Mesenteric fat pad (tissue), 1 donor: ENCODE measurements at regions not wholly inside any gene's neighbourhood (a gene's known extent, or its start where the extent isn't known, plus 50 kb on each side); places are given as distances from the start of the nearest gene placed in this dataset.
"Not testable (repeated sequence)": the region's sequence is repeated elsewhere in the genome, so short reads cannot be mapped to it uniquely, and the experiment has no call there.

Experiments used
- DNase-seq: peaks from one replicate; pipeline ENCODE4 v3.0.0-alpha.2; 2020; ENCODE audit warnings: low spot score
- donor health status: DM: yes; HTN: yes; CAD: no.

DNA sequence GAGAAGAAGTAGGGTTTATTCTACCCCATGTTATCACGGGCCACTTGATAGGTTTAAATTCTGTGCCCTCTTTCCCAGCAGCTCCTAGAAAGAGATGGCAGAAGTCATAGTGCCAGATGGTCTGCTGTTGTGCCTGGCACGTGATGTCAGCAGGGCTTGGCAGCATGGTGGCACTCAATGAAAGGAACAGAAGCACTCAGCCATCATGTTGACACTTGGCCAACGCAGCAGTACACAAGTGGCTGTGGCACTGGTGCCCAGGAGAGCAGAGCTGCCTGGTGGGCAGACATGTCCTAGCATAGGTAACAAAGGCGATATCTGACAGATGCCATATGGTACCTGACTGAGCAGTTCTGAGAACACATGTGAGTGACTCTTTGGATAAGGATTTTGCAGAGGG is 796.4 kb upstream of the ACO1 start:
- no peak for DNase-seq

DNA sequence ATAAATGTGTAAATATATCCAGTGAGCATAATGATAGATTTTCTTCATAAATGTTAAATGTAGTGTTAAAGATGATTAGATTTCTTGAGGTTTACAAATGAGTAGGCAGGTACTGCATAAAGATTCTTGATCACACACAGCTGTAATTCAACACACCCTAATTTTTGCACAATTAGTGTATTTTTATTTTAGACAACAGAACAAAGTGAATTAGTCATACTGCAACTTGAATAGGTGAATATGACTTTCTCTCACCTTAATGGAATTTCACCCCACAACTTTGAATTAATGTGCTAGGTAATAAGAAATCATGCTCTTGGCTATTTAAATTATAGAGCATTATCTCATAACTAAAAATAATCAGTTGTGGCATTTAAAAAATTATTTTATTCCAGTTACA is 795.7 kb upstream of the ACO1 start:
- DNase-seq: no peak

DNA sequence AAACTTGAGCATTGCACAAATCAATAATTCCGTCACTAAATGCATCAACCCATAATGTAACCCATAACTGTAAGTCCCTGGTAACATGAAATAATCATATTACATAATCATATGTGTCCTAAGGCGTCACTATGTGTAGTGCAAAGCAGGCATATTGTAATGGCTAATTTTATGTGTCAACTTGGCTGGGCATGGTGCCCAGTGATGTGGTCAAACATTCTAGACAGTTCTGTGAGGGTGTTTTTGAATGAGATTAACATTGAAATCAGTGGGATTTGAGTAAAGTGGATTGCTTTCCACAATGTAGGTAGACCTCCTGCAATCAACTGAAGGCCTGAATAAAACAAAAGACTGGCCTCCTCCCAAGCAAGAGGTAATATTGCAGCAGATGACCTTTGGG is 794.4 kb upstream of the ACO1 start:
- no peak for DNase-seq

DNA sequence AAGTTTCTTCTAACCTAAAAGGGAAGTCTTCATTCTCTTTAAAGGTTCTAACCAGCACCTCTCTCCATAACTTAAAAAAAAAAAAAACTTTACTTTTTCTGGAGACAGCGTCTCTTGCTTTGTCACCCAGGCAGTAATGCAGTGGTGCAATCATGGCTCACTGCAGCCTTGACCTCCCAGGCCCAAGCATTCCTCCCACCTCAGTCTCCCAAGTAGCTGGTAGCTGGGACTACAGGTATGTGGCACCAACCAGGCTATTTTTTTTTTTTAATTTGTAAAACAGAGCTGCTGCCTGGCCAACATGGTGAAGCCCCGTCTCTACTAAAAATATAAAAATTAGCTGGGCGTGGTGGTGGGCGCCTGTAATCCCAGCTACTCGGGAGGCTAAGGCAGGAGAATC is 787.4 kb upstream of the ACO1 start:
- DNase-seq: not testable (repeated sequence)

DNA sequence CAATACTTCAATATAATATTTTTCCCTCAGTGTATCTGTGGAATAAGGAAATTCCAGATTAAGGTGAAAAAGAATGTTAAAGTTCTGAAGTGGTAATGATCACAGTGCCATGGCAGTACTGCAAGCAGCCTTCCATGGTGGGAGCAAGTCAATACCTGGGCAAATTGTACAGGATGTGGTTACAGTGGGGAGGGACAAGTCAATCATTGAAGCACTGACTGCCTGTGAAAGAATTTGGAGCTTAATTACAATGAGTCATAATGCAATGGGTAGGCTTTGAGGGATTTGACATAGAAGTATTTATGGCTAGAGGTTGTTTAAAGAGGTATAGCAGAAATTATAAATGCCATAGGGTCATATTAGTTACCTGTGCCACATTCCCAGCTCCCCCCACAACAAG is 786.5 kb upstream of the ACO1 start:
- DNase-seq: no peak

DNA sequence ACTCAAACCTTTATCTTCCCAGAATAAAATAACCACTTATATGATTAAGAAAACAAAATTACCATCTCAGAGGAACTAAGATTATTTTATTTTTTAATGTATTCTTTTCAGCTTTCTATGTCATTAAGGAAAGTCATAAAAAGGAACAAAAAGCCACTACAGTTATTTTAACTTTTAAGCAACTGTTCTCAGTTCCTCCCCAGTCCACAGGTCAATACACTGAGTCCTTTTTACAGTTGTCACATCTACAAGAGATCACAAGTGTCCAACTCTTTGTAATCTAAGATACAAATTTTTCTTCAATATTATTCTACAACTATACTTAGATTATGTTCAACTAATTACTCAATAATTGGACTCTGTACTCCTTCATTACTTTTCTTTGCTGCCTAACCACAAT is 782.8 kb upstream of the ACO1 start:
- DNase-seq: no peak

DNA sequence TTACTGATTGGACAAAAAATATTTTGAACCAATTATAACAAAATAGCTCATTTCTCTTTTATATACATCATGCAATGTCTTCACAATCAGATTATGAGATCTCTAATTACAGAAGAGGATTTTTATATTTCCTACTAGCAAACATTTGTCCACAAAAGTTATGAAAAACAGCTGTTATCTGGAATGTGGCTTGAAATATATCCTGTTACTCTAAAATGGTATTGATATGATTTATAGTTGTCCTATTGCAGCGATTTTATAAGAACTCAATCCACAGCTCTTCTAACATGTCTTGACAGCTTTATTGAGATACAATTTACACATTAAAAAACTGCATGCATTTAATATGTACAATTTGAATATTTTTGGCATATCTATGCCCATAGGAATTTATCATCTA is 779.9 kb upstream of the ACO1 start:
- DNase-seq: no peak

DNA sequence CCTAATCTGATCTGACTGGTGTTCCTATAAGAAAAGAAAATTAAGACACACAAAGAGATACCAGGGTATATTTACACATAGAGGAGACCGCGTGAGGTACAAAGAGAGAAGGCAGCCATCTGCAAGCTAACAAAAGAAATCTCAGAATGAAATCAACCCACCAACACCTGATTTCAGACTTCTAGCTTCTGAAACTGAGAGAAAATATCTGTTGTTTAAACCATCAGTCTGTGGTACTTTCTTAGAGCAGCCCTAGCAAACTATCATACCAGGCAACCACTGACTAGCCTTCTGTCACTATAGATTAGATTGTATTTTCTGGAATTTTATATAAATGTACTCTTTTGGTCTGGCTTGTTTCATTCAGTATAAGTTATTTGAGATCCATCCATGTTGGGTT is 779.3 kb upstream of the ACO1 start:
- DNase-seq: no peak

DNA sequence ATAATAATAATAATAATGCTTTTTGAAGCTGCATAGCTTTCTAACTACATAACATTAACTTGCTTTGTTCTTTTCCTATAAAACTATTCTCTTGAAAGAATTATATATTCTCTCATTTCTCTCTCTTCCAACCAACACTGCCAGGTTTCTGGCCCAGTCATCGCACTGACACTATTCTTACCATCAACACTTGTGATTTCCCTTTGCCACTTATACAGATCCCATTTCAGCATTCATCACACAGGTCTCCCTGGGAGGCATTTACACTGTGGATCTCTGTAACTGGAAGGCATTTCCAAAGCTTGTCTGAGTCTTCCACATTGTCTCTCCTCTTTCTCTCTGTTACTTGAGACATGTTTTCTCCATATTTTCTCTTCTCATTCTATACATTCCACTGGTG is 777.8 kb upstream of the ACO1 start:
- DNase-seq: no peak

DNA sequence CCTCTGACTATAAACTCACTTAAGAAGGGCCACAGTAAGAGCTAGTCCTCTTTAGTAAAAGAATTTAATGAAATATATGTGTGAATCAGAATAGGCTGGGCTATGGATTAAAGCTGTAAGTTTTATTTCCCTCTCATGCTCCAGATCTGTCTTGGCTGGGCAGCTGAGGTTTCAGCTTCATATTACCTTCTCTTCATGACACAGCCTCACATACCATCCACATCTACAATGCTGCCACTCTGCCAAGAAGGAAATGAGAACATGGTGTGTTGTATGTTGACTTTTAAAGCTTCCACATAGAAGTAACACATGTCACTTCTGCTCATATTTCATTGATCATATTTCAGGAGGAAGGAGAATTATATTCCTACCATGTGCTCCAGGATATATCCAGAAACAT is 776.0 kb upstream of the ACO1 start:
- no peak for DNase-seq

DNA sequence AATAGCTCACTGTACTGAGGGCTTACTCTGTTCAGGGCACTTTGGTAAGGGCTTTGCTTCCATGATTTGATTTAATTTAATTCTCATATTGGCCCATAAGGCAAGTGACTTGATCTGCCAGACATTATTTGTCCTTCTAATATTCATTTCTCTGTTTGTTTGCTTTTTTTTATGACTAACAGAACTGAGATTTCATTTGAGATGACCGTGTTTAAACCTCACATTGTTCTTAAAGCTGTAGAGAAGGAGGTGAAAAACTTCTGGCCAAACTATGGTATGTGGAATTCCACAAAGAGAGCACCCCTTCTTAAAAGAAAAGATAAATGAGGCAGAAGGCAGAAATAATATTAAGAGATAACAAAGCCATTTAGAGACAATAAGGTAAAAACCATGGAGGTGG is 775.6 kb upstream of the ACO1 start:
- DNase-seq: no peak

DNA sequence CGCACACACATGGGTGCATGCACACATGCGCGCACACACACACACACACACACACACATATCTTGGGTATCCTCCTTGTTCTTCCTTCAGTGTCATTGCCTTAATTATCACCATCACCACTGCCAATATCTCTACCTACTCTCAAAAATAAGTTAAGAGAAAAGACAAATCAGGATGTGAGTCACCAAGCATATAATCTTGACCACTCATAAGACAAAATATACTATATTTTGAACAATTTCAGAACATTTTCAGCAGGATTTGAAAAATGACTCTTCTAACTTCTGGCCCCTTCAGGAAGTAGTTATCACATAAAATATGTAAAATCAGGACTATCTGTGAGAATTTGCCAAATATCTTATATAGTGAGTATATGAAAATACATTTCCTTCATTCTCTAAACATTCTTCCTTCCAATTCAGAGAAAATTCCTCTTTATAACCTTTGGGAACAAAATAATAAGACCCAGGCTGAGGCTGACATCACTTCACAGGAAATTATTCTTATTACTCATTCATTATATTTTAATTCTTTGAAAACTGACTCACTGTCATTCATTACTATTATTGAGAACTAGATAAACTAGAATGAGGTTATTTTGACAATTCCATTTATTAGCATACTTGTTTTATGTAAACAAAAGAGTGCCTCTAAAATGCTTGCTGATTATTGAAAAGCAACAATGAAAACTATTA is 772.0 kb upstream of the ACO1 start:
- no peak for DNase-seq

DNA sequence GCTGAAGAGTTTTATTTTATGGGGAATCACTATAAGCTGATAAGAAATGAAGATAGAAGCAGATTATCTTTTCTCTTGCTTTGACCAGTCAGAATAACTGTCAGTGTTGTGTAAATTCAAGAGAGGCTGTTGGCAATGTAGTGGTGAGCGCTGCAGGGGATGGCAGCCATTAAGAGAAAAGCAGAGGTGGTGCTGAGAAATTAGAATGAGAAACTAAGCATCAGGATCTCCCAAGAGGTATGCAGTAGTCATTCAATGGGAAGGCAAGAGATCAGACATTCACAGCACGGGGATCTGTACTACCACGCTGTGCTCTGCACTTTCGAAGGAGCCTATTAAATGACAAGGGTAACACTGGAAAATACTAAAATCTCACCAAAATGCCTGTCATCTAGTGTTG is 768.5 kb upstream of the ACO1 start:
- no peak for DNase-seq

DNA sequence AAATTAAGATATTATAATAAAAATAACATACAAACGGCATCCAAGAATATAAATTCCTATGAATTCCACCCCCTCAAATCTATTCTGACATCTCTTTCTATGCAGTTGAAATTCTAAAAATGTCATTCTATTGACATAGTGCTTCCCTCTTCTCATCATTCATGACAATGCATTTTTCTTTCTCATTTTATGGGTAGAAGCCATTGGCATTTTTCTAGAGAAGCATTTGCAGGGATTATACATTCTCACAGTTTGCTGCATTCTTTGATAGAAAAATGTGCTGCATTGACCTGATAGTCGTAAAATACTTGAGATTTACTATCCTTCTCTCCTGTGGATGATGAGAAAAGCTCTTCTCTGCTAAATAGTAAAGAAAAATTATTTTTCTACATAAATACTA is 760.9 kb upstream of the ACO1 start:
- DNase-seq: no peak

DNA sequence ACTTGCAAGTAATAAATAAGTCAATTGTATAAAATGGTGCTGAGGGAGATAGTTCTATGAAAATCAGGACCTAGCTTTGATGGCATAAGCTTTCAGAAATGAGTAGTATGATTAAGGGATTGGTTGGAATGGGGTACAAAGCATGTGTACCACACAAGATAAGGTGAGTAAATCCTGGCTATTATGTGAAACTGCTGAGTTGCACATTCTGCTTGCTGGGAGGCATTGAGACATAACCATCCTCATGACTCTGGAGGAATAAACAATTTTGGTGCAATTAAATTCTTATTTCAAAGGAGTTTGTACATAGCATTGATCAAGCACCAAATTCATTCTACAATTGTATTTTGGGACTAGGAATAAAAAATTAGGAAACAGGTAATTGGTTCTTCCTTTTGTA is 755.2 kb upstream of the ACO1 start:
- no peak for DNase-seq

DNA sequence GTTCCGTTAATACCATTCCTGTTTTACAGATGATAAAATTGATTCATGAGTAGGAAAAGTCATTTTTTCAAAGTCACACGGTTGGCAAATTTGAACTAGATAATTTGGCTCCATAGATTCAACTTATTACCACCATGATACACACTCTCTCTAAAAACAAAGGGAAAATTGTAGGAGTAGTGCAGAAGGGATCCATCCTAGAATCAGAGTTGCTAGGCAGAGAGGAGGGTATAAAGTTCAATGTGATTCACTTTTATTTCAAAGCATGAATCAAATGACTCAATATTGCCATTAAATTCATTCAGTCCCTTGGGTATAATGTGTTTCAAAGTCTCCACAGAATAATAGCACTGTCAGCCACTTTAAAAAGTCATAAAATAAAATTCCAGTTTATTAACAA is 747.2 kb upstream of the ACO1 start:
- DNase-seq: no peak

DNA sequence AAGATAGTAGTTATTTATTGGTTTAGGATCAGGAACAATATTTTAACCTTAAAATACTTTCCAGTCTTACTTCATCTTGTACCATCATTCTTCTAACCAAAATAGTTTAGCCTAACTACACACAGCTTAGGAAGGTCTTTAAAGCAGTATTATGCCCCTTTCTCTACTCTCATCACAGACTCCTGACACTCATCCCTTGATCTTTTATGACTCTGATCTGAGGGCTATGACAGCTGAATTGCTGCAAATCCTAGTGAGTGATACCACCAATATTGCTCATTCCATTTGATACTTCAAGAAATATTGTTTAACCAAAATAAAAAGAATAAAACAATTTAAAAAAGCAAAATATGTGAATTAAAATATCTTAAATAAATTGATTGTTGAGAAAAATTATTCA is 746.6 kb upstream of the ACO1 start:
- no peak for DNase-seq

DNA sequence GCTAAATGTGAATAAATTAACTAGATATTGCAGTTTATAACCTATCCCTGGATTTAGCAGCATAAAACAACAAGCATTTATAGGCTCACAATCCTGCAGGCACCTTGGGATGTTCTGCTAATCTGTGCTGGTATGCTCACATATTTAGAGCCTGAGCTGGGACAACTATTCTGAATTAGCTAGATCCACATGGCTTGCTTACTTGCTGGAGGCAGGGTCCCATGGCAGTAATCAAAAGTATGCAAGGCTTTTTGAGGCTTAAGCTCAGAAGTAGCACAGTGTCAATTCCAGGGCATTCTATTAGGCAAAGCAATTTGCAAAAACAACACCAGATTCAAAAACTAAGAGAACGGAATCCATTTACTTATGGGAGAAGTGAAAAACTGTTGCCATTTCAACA is 745.0 kb upstream of the ACO1 start:
- DNase-seq: no peak

DNA sequence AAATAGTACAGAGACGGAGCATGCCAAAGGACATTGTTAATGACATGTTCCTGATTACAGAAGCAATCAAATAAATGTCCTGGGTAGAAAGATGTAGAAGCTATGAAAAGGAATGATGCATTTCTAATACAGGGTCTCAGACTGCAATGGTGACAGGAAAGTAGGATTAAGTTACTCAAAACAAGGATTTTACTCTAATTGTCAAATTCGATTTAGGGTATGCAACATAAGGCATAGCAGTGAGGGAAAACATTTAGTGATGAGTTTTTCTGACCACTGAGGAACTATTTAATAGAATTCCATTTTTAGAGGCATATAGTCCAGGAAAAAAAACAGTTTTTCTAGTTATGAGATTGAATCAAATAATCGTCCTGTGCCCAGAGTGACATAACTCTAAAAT is 715.1 kb upstream of the ACO1 start:
- no peak for DNase-seq

DNA sequence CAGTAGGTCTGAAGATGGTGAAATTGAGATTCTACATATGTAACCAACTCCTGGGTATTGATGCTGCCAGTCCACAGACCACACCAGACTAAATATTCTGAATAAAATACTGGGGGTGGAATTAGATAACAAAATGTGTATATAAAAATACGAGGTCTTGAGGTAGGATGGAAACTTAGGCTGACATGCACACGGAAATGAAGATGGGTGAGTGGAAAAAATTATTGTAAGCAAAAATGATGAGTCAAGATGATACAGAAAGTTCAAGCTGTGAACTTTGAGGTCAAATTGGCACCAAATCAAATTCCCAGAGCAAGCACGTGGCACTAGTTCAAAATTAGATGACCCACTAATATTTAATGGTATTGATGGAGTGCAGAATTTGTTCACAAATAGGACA is 713.4 kb upstream of the ACO1 start:
- DNase-seq: no peak

DNA sequence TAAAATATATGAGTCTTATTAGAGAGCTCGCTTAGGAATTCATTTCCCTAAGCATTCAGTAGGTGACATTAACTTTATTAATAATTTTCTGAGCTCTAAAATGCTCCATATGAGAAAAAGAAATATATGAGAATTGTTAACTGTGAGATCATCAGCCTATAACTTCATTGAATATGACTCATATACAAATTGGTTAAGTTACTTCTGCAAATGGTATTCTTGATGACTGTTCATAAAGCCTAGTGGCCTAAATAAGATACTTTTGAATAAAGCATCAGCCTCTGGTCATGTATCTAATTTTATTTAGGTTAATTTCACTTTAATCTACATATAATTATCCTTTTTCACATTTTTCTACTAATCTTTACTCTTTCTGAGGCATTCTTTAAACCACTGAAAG is 710.2 kb upstream of the ACO1 start:
- DNase-seq: no peak

DNA sequence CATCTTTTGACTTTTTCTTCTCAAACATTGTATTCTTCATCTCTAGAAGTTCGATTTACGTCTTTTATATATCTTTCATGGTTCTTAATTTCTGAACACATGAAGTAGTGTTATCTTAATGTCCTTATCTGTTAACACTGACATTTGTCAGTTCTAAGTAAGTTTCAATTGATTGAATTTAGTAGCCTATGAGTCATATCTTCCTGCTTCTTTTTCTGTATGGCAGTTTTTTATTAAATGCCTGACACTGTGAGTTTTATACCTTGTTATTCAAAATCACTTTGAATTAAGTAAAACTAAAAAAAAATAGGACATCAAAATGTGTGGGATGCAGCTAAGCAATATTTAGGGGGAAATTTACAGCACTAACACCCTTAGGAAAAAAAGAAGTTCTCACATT is 707.0 kb upstream of the ACO1 start:
- DNase-seq: no peak

DNA sequence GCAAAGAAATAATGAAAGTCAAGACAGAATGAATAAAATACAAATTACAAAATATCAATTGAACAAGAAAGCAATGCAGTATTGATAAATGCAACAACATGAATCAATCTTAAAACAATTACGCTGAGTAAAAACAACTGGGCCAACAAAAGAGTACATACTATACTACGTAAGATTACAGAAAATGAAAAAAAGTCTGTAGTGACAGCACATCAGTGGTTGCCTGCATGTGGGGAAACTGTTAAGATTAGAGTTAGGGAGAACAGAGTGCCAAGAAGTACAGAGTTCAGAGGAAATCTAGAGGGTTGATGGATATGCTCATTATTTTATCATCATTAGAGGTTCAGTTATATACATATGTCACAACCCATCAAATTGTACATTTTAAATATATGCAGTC is 706.6 kb upstream of the ACO1 start:
- DNase-seq: no peak

DNA sequence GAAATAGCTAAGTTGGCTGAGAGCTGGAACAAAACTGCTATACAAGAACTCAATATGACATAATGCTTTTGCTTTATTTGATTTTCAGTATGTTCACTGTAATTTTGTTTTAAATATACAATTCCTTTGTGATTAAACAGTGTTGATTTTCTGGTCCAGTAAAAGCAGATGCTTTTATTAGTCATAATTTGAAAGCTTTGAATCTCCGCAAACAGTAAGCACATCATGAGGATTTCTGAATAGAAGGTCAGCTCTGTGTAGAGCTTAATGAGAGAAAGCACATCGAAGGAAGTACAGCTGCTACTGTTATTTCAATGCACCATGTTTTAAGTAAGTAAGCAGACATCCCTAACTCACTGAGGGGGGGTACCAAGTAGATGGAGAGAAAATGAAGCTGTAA is 701.3 kb upstream of the ACO1 start:
- DNase-seq: no peak
